Heart right ventricle (tissue), 16 donors: ENCODE measurements at regions not wholly inside any gene's neighbourhood (a gene's known extent, or its start where the extent isn't known, plus 50 kb on each side); places are given as distances from the start of the nearest gene placed in this dataset.

ENCODE experiments used
- ATAC-seq, 8 donors: fragments of 200-7000 bp; cut with Tn5 transposase; one replicate each; pipeline ENCODE4 v1.9.1; 2020; ENCODE audit warnings: mild to moderate bottlenecking in 8 of 8, moderate library complexity in 8 of 8, moderate number of reproducible peaks in 1 of 8
- DNase-seq, 2 donors: peaks; one replicate each; pipeline ENCODE4 v3.0.0-alpha.2; 2020
- H3K27ac ChIP-seq, 10 donors: fragments of 200-600 bp; sonication (generic) in 2 of 10; one replicate each; pipeline versions ENCODE4 v1.5.0 to v1.8.0; 2020 to 2022; ENCODE audit warnings: mild to moderate bottlenecking in 3 of 10
- H3K27me3 ChIP-seq, 7 donors: fragments of 200-600 bp; one replicate each; pipeline ENCODE4 v1.8.0; 2021 to 2022; ENCODE audit warnings: mild to moderate bottlenecking in 2 of 7
- H3K36me3 ChIP-seq, 9 donors: fragments of 200-600 bp; sonication (generic) in 1 of 9; one replicate each; pipeline versions ENCODE4 v1.5.0 to v1.8.0; 2020 to 2022; ENCODE audit warnings: mild to moderate bottlenecking in 2 of 9
- H3K4me1 ChIP-seq, 9 donors: fragments of 200-600 bp; sonication (generic) in 1 of 9; one replicate each; pipeline versions ENCODE4 v1.5.0 to v1.8.0; 2020 to 2022; ENCODE audit warnings: mild to moderate bottlenecking in 4 of 9
- H3K4me3 ChIP-seq, 10 donors: fragments of 200-600 bp; sonication (generic) in 2 of 10; one replicate each; pipeline versions ENCODE4 v1.5.0 to v1.8.0; 2020 to 2022; ENCODE audit warnings: mild to moderate bottlenecking in 7 of 10, moderate library complexity in 2 of 10
- H3K9me3 ChIP-seq, 11 donors: fragments of 200-600 bp in 10 of 11; sonication (generic) in 2 of 11; one replicate each; pipeline versions ENCODE4 v1.5.0 to v1.8.0; 2013 to 2022; ENCODE audit warnings: mild to moderate bottlenecking in 2 of 11, control low read depth in 1 of 11, moderate library complexity in 1 of 11
- WGBS, 2 donors: extraction: QIAGEN DNeasy Blood & Tissue Kit; methylation state at CpG; one replicate each; pipeline ENCODE4 v1.1.7; 2013; ENCODE audit warnings: inconsistent platforms in 1 of 2; 5-methylcytosine and 5-hydroxymethylcytosine counted together
- intact Hi-C, 10 donors: fragments of 100-400 bp; cut with DNase I; formaldehyde crosslinking; loops; one replicate each; pipeline versions ENCODE4 v1.11.1 to v1.14.2; 2022
- TF ChIP-seq, protein P1 (sequence below), 9 donors: fragments of 200-600 bp; sonication (generic) in 2 of 9; IDR thresholded peaks; one replicate each; pipeline versions ENCODE4 v1.5.0 to v1.8.0; 2021 to 2022; ENCODE audit warnings: antibody characterized with exemption in 9 of 9, mild to moderate bottlenecking in 5 of 9, moderate library complexity in 1 of 9
- donor health status: Arrhythmogenic right ventricular cardiomyopathy.
- donor health status: ischemic (EF 13 %, LVEDD 7.1; RV severe dilation, severe dysfunction).
- donor health status: healthy with polysubstance abuse.
- donor health status: DM: no; HTN: yes; CAD: no.
- donor health status: DM: no; HTN: no; CAD: no.
- donor health status: ischemic (EF 25% LVEDD 6.9; RV normal size, moderate dysfunction).
- donor health status: ischemic (EF 25% LVEDD 5.7; RV mildly dilated, moderate dysfunction).
- donor health status: healthy.
- donor health status: DM: yes; HTN: yes; CAD: no.
- donor health status: Ischemic cardiomyopathy.
- donor health status: ischemic (EF 35%, LVEDD 5.7; RV mildly dilated, moderate dysfunction).
- donor health status: nonischemic (EF 11% LVEDD 7.7; RV severe dilation, severe dysfunction).
- donor health status: DM: yes; HTN: yes; CAD: no.
- donor health status: PGD.
- donor health status: ischemic (EF 29% LVEDD 5.4; RV normal size, mild dysfunction).
- donor health status: nonischemic (EF 23%, LVEDD 6.1; RV moderate dilation, normal function).

DNA sequence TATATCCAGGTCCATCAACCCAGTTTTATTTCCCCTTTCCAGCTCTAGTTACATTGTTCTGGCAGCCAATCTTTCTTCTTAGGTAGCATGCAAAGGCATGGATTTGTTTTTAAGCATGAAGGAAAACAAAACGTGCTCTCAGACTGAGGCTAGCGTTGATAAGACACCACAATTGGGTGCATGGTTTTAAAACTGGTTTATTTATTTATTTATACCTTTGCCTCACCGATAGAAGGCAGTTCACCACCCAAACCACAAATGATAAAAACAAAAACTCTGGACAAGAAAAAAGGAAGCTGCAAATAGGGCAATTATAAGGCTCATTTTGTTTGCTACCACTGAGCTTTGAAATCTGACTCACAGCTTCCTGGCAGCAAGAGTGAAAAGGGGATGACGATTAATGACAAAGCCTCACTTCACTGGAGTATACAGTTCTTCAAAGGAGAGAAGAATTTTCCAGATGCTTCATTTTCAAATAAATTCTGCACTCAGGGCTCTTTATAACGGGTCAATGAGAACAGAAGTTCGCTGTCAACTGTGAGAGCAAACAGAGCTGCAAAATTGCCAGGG, 278.4 kb upstream of the IRX5 start:
- WGBS, 2 donors, result 80 to 81% methylated on average over 6 of the region's 6 CpGs
- Histone ChIP-seq H3K36me3 (no peaks in the 10 kb centered on the region), H3K9me3 (no peaks in the 10 kb centered on the region), H3K4me3 (no peak overlapping the region), H3K27ac (no peak overlapping the region), H3K4me1 (peaks cover 10 to 32% (median 26%) of the 10 kb centered on the region in 9 donors), H3K27me3 (no peaks in the 10 kb centered on the region)
- intact Hi-C loops, result loop anchor here in 4 of 10 donors (10.0 kb wide), 2 partner anchors 147 to 367 kb away; partner anchors contain the start of gene IRX3 (in 2 of the 4)
- TF ChIP-seq, protein P1, sequence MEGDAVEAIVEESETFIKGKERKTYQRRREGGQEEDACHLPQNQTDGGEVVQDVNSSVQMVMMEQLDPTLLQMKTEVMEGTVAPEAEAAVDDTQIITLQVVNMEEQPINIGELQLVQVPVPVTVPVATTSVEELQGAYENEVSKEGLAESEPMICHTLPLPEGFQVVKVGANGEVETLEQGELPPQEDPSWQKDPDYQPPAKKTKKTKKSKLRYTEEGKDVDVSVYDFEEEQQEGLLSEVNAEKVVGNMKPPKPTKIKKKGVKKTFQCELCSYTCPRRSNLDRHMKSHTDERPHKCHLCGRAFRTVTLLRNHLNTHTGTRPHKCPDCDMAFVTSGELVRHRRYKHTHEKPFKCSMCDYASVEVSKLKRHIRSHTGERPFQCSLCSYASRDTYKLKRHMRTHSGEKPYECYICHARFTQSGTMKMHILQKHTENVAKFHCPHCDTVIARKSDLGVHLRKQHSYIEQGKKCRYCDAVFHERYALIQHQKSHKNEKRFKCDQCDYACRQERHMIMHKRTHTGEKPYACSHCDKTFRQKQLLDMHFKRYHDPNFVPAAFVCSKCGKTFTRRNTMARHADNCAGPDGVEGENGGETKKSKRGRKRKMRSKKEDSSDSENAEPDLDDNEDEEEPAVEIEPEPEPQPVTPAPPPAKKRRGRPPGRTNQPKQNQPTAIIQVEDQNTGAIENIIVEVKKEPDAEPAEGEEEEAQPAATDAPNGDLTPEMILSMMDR (IDR thresholded peaks at IDR 0.05), result no peak
- no peak for ATAC-seq
- DNase-seq, result no peak

DNA sequence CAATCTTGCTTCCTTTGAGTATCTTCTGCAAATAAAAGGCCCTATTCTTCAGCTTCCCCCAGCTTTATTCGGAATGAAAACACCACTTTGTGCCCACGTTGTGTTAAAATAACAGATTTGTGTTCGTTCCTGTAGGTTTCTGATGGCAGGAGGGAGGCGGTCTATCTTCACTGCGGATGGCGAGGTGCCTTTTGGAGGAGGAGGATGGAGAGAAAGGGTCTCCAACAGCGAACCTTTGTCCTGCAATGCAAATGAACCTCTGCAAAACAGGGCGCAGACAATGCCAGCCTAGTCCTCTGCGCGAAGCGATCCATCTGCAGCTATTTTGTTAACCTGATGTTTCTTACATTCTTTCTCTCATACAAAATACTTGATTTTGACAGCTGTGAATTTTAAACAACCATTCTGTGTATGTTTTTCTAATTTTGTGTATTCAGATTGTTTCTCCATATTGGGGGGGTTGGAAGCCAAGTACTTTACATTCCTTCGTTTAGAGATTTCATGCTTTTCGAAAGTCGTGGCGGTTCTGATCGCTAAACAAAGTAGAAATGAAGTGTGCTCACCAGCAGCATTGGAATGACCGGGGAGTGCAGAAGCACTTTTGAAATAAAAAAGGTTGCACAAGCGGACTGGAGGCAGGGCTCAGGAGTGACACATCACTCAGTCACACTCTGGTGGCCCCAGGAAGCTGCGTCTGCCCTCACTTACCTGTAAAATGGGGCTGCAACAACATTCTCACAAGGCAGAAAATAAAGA, 279.0 kb upstream of the IRX5 start:
- H3K27me3 ChIP-seq, result no peaks in the 10 kb centered on the region
- no peak for ATAC-seq
- WGBS, 2 donors, result 74 to 79% methylated on average over 19 of the region's 19 CpGs

DNA sequence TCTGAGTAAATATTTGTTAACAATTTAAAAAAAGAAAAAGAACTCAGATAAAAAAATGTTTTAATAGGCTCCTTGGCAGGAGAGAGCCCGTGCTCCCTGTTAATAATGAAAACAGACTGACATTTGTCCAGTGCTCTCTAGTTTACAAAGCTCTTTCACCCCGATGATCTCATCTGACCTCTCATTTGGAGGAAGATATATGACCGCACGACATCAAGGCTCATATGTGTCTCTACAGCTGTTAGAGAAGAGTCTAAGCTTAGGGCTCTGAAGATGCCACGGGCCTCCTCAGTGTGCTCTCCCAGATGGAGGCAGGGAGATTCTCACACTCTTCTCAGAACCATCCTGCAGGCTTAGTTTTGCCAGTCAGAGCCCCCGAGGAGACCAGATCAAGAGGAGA, 280.8 kb upstream of the IRX5 start:
- DNase-seq, result no peak
- H3K27me3 ChIP-seq, result no peaks in the 10 kb centered on the region
- no peak for ATAC-seq
- H3K4me3 ChIP-seq, result no peak overlapping the region
- no peaks in the 10 kb centered on the region for H3K9me3 ChIP-seq
- TF ChIP-seq, protein P1 (IDR thresholded peaks at IDR 0.05), result no peak
- H3K36me3 ChIP-seq, result no peaks in the 10 kb centered on the region
- no peak overlapping the region for H3K27ac ChIP-seq
- peaks cover 0 to 12% (median 9%) of the 10 kb centered on the region in 9 donors for H3K4me1 ChIP-seq
- WGBS, 2 donors, result 65 to 73% methylated on average over 6 of the region's 6 CpGs
- intact Hi-C loops, result loop anchor here in 4 of 10 donors (10.0 kb wide), 2 partner anchors 145 to 365 kb away; partner anchors contain the start of gene IRX3 (in 3 of the 4)

More for the DNA sequence above, 279.0 kb upstream of the IRX5 start:
- intact Hi-C loops, result loop anchor here in 4 of 10 donors (10.0 kb wide), 2 partner anchors 147 to 367 kb away; partner anchors contain the start of gene IRX3 (in 2 of the 4)
- no peaks in the 10 kb centered on the region for H3K9me3 ChIP-seq
- no peak overlapping the region for H3K4me3 ChIP-seq
- peaks cover 10 to 26% (median 23%) of the 10 kb centered on the region in 9 donors for H3K4me1 ChIP-seq
- H3K36me3 ChIP-seq, result no peaks in the 10 kb centered on the region
- H3K27ac ChIP-seq, result no peak overlapping the region
- no peak for DNase-seq
- TF ChIP-seq, protein P1 (IDR thresholded peaks at IDR 0.05), result no peak

DNA sequence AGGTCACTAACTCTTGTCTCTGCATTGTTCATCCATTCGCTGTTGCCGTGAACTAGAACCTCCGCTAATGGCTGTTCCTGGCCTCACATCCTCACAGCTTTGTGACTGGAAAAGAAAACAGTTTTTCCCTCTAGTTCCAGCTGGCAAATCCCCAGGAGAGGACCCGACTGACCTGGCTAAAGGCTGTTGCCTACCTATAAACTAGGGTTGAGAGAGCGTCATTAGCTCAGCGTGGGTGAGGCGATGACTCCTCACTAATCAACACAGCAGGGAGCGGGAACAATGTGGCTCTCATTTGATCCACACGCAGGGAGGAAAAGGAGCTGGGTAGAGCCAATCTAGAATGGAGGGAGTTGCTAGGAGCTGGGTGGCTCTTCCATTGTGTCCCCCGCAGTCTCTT, 282.1 kb upstream of the IRX5 start:
- ATAC-seq (no peak), DNase-seq (no peak)
- intact Hi-C loops, result loop anchor here in 1 of 10 donors (10.0 kb wide), 1 partner anchor 364 kb away; the partner anchor contains the start of gene IRX3
- no peaks in the 10 kb centered on the region for H3K9me3 ChIP-seq
- peaks cover 0 to 3% (median 0%) of the 10 kb centered on the region in 9 donors for H3K4me1 ChIP-seq
- H3K36me3 ChIP-seq, result no peaks in the 10 kb centered on the region
- no peaks in the 10 kb centered on the region for H3K27me3 ChIP-seq
- no peak overlapping the region for H3K4me3 ChIP-seq
- 80 to 82% methylated on average over 10 of the region's 10 CpGs for WGBS, 2 donors
- no peak overlapping the region for H3K27ac ChIP-seq
- TF ChIP-seq, protein P1 (IDR thresholded peaks at IDR 0.05), result no peak
